MM.1S (cell line): ENCODE measurements at regions not wholly inside any gene's neighbourhood (a gene's known extent, or its start where the extent isn't known, plus 50 kb on each side); places are given as distances from the start of the nearest gene placed in this dataset.

Experiments used
- DNase-seq: peaks from one replicate; pipeline ENCODE4 v3.0.0-alpha.2; 2015
- H2AFZ ChIP-seq: fragments of 300-600 bp; sonication (generic); 2 replicates; pipeline ENCODE4 v1.6.0; 2016; ENCODE audit warnings: antibody characterized with exemption, low read length
- H3F3A ChIP-seq: fragments of 300-600 bp; sonication (generic); 2 replicates; pipeline ENCODE4 v1.6.1; 2016; ENCODE audit warnings: mild to moderate bottlenecking, antibody characterized with exemption, low read length, moderate library complexity, mixed read lengths; ENCODE audit not compliant: insufficient read depth
- H3K27ac ChIP-seq: fragments of 300-600 bp; sonication (generic); 2 replicates; pipeline ENCODE4 v1.5.1; 2016; ENCODE audit warnings: mild to moderate bottlenecking, low read length
- H3K27me3 ChIP-seq: fragments of 300-600 bp; sonication (generic); replicated peaks from 2 replicates; pipeline ENCODE4 v1.6.0; 2016; ENCODE audit warnings: low read length; ENCODE audit not compliant: insufficient read depth
- H3K36me3 ChIP-seq: fragments of 300-600 bp; sonication (generic); replicated peaks from 2 replicates; pipeline ENCODE4 v1.6.1; 2016; ENCODE audit warnings: mild to moderate bottlenecking, low read length, mixed read lengths; ENCODE audit not compliant: insufficient read depth
- H3K4me1 ChIP-seq: fragments of 300-600 bp; sonication (generic); 2 replicates; pipeline ENCODE4 v1.6.1; 2016; ENCODE audit warnings: low read length, mixed read lengths
- H3K4me2 ChIP-seq: fragments of 300-600 bp; sonication (generic); 2 replicates; pipeline ENCODE4 v1.6.0; 2016; ENCODE audit warnings: low read depth, low read length
- H3K4me3 ChIP-seq: fragments of 300-600 bp; sonication (generic); 2 replicates; pipeline ENCODE4 v1.5.1; 2016; ENCODE audit warnings: low read length, mixed read lengths
- H3K79me2 ChIP-seq: fragments of 300-600 bp; sonication (generic); 2 replicates; pipeline ENCODE4 v1.6.1; 2016; ENCODE audit warnings: mixed run types, low read length, mixed read lengths
- H3K9ac ChIP-seq: fragments of 300-600 bp; sonication (generic); 2 replicates; pipeline ENCODE4 v1.6.1; 2016; ENCODE audit warnings: low read length, mixed read lengths
- H3K9me2 ChIP-seq: fragments of 300-600 bp; sonication (generic); replicated peaks from 2 replicates; pipeline ENCODE4 v1.6.1; 2016; ENCODE audit warnings: mild to moderate bottlenecking, low read length, mixed read lengths; ENCODE audit not compliant: insufficient read depth
- H3K9me3 ChIP-seq: fragments of 300-600 bp; sonication (generic); replicated peaks from 2 replicates; pipeline ENCODE4 v1.6.1; 2016; ENCODE audit warnings: mild to moderate bottlenecking, low read length, mixed read lengths; ENCODE audit not compliant: insufficient read depth
- H4K20me1 ChIP-seq: fragments of 300-600 bp; sonication (generic); 2 replicates; pipeline ENCODE4 v1.6.1; 2016; ENCODE audit warnings: mild to moderate bottlenecking, low read length, moderate library complexity, mixed read lengths; ENCODE audit not compliant: insufficient read depth
- CTCF ChIP-seq: fragments of 300-600 bp; sonication (generic); IDR thresholded peaks from 2 replicates; pipeline ENCODE4 v1.5.1; 2016; ENCODE audit warnings: antibody characterized with exemption, low read length, mixed read lengths
- EZH2 ChIP-seq: fragments of 300-600 bp; sonication (generic); optimal IDR thresholded peaks from 2 replicates; pipeline ENCODE3; 2017; ENCODE audit warnings: low read depth, mild to moderate bottlenecking, antibody characterized with exemption, low read length, mixed read lengths
- EZH2phosphoT487 ChIP-seq: fragments of 300-600 bp; sonication (generic); IDR thresholded peaks from 2 replicates; pipeline ENCODE4 v1.6.1; 2018; ENCODE audit warnings: antibody characterized with exemption, low read length

- Histone ChIP-seq H3K4me3 (no peak overlapping the region), H3K4me1 (no peaks in the 10 kb centered on the region), H3K9me2 (no peaks in the 10 kb centered on the region), H3K79me2 (no peaks in the 10 kb centered on the region), H3K36me3 (no peaks in the 10 kb centered on the region), H3K9ac (no peak overlapping the region), H3K27me3 (no peaks in the 10 kb centered on the region), H3K4me2 (no peak overlapping the region), H2AFZ (no peak overlapping the region), H3F3A (no peaks in the 10 kb centered on the region), H4K20me1 (no peaks in the 10 kb centered on the region), H3K27ac (no peak overlapping the region), H3K9me3 (no peaks in the 10 kb centered on the region)
- DNase-seq, result no peak
- TF ChIP-seq EZH2 (no peak), EZH2phosphoT487 (no peak), CTCF (no peak)
These were observed 92.0 kb upstream of the GALNT2 start for GRCh38 chr1:229975047-229975446.

- no peaks in the 10 kb centered on the region for H3K36me3 ChIP-seq
- TF ChIP-seq EZH2 (no peak), CTCF (no peak), EZH2phosphoT487 (no peak)
- no peaks in the 10 kb centered on the region for H3K79me2 ChIP-seq
- H3K9me3 ChIP-seq, result no peaks in the 10 kb centered on the region
- no peaks in the 10 kb centered on the region for H3K4me1 ChIP-seq
- H4K20me1 ChIP-seq, result no peaks in the 10 kb centered on the region
- H3K4me2 ChIP-seq, result no peak overlapping the region
- H3K27me3 ChIP-seq, result no peaks in the 10 kb centered on the region
- H3F3A ChIP-seq, result no peaks in the 10 kb centered on the region
- no peak for DNase-seq
- H3K27ac ChIP-seq, result no peak overlapping the region
- H3K9me2 ChIP-seq, result no peaks in the 10 kb centered on the region
- no peak overlapping the region for H3K9ac ChIP-seq
- no peak overlapping the region for H2AFZ ChIP-seq
- H3K4me3 ChIP-seq, result no peak overlapping the region
These were observed 87.0 kb upstream of the GALNT2 start for GRCh38 chr1:229980009-229980408.

- H3K79me2 ChIP-seq, result no peaks in the 10 kb centered on the region
- no peaks in the 10 kb centered on the region for H3K4me1 ChIP-seq
- H3K36me3 ChIP-seq, result no peaks in the 10 kb centered on the region
- no peak overlapping the region for H3K9ac ChIP-seq
- no peak overlapping the region for H3K4me2 ChIP-seq
- TF ChIP-seq EZH2phosphoT487, result no peak
- TF ChIP-seq EZH2, result no peak
- no peak for TF ChIP-seq CTCF
- no peak overlapping the region for H3K4me3 ChIP-seq
- no peak overlapping the region for H3K27ac ChIP-seq
- DNase-seq, result no peak
- H3K9me3 ChIP-seq, result no peaks in the 10 kb centered on the region
- no peaks in the 10 kb centered on the region for H3K27me3 ChIP-seq
- no peaks in the 10 kb centered on the region for H4K20me1 ChIP-seq
- no peaks in the 10 kb centered on the region for H3K9me2 ChIP-seq
- H3F3A ChIP-seq, result no peaks in the 10 kb centered on the region
- H2AFZ ChIP-seq, result no peak overlapping the region
These were observed 85.3 kb upstream of the GALNT2 start for GRCh38 chr1:229981736-229982135.
